Ovary (tissue), 7 donors: ENCODE measurements at regions not wholly inside any gene's neighbourhood (a gene's known extent, or its start where the extent isn't known, plus 50 kb on each side); places are given as distances from the start of the nearest gene placed in this dataset.
"Not testable (repeated sequence)": the region's sequence is repeated elsewhere in the genome, so short reads cannot be mapped to it uniquely, and the experiment has no call there.

ENCODE experiments used
- DNase-seq, 5 donors: peaks; one replicate each; pipeline ENCODE4 v3.0.0-alpha.2; 2019 to 2020
- H3K27ac ChIP-seq, 2 donors: fragments of 200-600 bp; one replicate each; pipeline versions ENCODE4 v1.5.1 to v1.8.0; 2019 to 2022
- H3K27me3 ChIP-seq: fragments of 200-600 bp; one replicate; pipeline ENCODE4 v1.8.0; 2022
- H3K36me3 ChIP-seq: fragments of 200-600 bp; sonication (generic); one replicate; pipeline ENCODE4 v1.5.1; 2019
- H3K4me1 ChIP-seq: one replicate; pipeline ENCODE4 v1.8.1; 2013; ENCODE audit warnings: mild to moderate bottlenecking, moderate library complexity; ENCODE audit not compliant: insufficient read depth
- H3K4me3 ChIP-seq: fragments of 200-600 bp; sonication (generic); one replicate; pipeline ENCODE4 v1.5.1; 2017
- H3K9me3 ChIP-seq, 2 donors: fragments of 200-600 bp in 1 of 2; sonication (generic) in 1 of 2; one replicate each; pipeline versions ENCODE4 v1.5.1 to v1.8.1; 2013 to 2019; ENCODE audit warnings: mild to moderate bottlenecking in 1 of 2, moderate library complexity in 1 of 2
- EP300 ChIP-seq: sonication (generic); formaldehyde crosslinking; IDR thresholded peaks from one replicate; pipeline ENCODE4 v1.6.1; 2017; ENCODE audit warnings: antibody characterized with exemption
- POLR2A ChIP-seq: fragments of 450-650 bp; IDR thresholded peaks from one replicate; pipeline ENCODE4 v1.6.1; 2017; ENCODE audit warnings: antibody characterized with exemption, mild to moderate bottlenecking, moderate library complexity
- WGBS, 3 donors: extraction: QIAGEN DNeasy Blood & Tissue Kit in 1 of 3; methylation state at CpG; one replicate each; pipeline versions ENCODE4 v1.1.5 to v1.1.7; 2013 to 2017; 5-methylcytosine and 5-hydroxymethylcytosine counted together
- intact Hi-C, 4 donors: fragments of 100-400 bp; cut with DNase I; formaldehyde crosslinking; loops; one replicate each; pipeline versions ENCODE4 v1.11.0 to v1.15.1; 2022 to 2023
- TF ChIP-seq, protein P1 (sequence below), 3 donors: fragments of 450-650 bp in 2 of 3; fragments of 200-600 bp in 1 of 3; IDR thresholded peaks; one replicate each; pipeline versions ENCODE4 v1.5.1 to v1.8.0; 2016 to 2022; ENCODE audit warnings: antibody characterized with exemption in 3 of 3, mild to moderate bottlenecking in 1 of 3
- donor health status: DM: no; HTN: no; CAD: no; lungs with moderate emphysema.
- donor health status: DM: no; HTN: no; CAD: no.
- donor health status: Bipolar disorder and iron deficiency.
- donor health status: DM: no; HTN: no; CAD: no.
- donor health status: DM: yes; HTN: yes; CAD: no.

- TF ChIP-seq POLR2A (no peak), EP300 (no peak)
- TF ChIP-seq, protein P1, sequence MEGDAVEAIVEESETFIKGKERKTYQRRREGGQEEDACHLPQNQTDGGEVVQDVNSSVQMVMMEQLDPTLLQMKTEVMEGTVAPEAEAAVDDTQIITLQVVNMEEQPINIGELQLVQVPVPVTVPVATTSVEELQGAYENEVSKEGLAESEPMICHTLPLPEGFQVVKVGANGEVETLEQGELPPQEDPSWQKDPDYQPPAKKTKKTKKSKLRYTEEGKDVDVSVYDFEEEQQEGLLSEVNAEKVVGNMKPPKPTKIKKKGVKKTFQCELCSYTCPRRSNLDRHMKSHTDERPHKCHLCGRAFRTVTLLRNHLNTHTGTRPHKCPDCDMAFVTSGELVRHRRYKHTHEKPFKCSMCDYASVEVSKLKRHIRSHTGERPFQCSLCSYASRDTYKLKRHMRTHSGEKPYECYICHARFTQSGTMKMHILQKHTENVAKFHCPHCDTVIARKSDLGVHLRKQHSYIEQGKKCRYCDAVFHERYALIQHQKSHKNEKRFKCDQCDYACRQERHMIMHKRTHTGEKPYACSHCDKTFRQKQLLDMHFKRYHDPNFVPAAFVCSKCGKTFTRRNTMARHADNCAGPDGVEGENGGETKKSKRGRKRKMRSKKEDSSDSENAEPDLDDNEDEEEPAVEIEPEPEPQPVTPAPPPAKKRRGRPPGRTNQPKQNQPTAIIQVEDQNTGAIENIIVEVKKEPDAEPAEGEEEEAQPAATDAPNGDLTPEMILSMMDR (IDR thresholded peaks at IDR 0.05) = no peak
- WGBS, 3 donors = 51 to 62% (median 52%) methylated on average over 6 of the region's 6 CpGs
Observed at GRCh38 chr10:121392657-121393056, 205.6 kb downstream of the FGFR2 start.

GRCh38 chr10:121393522-121393921 is 204.7 kb downstream of the FGFR2 start:
- DNase-seq = no peak
- H3K36me3 ChIP-seq = no peaks in the 10 kb centered on the region
- no peak overlapping the region for H3K4me3 ChIP-seq
- H3K27me3 ChIP-seq = no peaks in the 10 kb centered on the region
- intact Hi-C loops = no loop called here
- no peaks in the 10 kb centered on the region for H3K4me1 ChIP-seq
- TF ChIP-seq EP300 = no peak
- TF ChIP-seq, protein P1 (IDR thresholded peaks at IDR 0.05) = no peak
- no peak for TF ChIP-seq POLR2A
- no peak overlapping the region for H3K27ac ChIP-seq
- H3K9me3 ChIP-seq = no peaks in the 10 kb centered on the region
- 14 to 31% (median 25%) methylated on average over 3 of the region's 3 CpGs for WGBS, 3 donors

More at GRCh38 chr10:121392657-121393056, 205.6 kb downstream of the FGFR2 start:
- no peaks in the 10 kb centered on the region for H3K9me3 ChIP-seq
- no peak overlapping the region for H3K27ac ChIP-seq
- H3K4me3 ChIP-seq = no peak overlapping the region
- intact Hi-C loops = no loop called here
- no peaks in the 10 kb centered on the region for H3K27me3 ChIP-seq
- DNase-seq = no peak
- no peaks in the 10 kb centered on the region for H3K36me3 ChIP-seq
- no peaks in the 10 kb centered on the region for H3K4me1 ChIP-seq

DNA sequence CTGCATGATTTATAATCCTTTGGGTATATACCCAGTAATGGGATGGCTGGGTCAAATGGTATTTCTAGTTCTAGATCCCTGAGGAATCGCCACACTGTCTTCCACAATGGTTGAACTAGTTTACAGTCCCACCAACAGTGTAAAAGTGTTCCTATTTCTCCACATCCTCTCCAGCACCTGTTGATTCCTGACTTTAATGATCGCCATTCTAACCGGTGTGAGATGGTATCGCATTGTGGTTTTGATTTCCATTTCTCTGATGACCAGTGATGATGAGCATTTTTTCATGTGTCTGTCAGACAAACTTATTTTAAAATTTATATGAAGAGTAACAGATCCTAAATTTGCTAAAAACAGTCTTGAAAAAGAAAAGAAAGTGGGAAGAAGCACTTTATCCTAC is 197.7 kb downstream of the FGFR2 start:
- DNase-seq = not testable (repeated sequence)

GRCh38 chr10:121403527-121403926 is 194.7 kb downstream of the FGFR2 start:
- Histone ChIP-seq H3K36me3 (no peaks in the 10 kb centered on the region), H3K9me3 (no peaks in the 10 kb centered on the region), H3K27ac (no peak overlapping the region), H3K4me3 (no peak overlapping the region), H3K27me3 (no peaks in the 10 kb centered on the region), H3K4me1 (no peaks in the 10 kb centered on the region)
- TF ChIP-seq EP300 (no peak), POLR2A (no peak)
- TF ChIP-seq, protein P1 (IDR thresholded peaks at IDR 0.05) = no peak
- intact Hi-C loops = no loop called here
- DNase-seq = no peak
- 92 to 96% (median 95%) methylated on average over 5 of the region's 5 CpGs for WGBS, 3 donors

More for the DNA sequence above, 197.7 kb downstream of the FGFR2 start:
- H3K27me3 ChIP-seq, H3K4me1 ChIP-seq, intact Hi-C loops, H3K4me3 ChIP-seq, H3K9me3 ChIP-seq, H3K36me3 ChIP-seq, H3K27ac ChIP-seq: not testable (repeated sequence)
- WGBS, 3 donors = 94 to 96% (median 95%) methylated on average over 3 to 4 of the region's 4 CpGs

DNA sequence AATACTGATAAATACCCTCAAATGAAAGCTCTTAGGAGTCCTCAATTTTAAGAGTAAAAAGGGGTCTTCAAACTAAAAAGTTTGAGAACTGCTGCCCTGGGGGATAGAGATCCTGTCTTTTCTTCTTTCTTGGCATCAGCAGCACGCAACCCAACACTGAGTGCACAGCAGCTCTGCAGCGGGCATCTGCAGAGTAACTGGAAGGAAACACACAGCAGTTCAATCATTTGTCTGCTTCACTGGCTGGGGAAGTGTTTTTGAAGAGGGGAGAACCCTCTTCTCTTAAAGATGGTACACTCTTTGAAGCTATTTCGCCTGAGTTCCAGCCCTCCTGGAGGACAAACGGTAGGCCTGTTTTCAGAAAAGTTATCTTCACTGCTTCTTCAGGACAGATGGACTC is 193.6 kb downstream of the FGFR2 start:
- TF ChIP-seq, protein P1 (IDR thresholded peaks at IDR 0.05) = no peak
- TF ChIP-seq EP300 (no peak), POLR2A (no peak)
- Histone ChIP-seq H3K27ac (no peak overlapping the region), H3K9me3 (no peaks in the 10 kb centered on the region), H3K4me3 (no peak overlapping the region), H3K27me3 (no peaks in the 10 kb centered on the region), H3K4me1 (peaks cover 1% of the 10 kb centered on the region), H3K36me3 (no peaks in the 10 kb centered on the region)
- 83 to 94% (median 87%) methylated on average over 4 of the region's 4 CpGs for WGBS, 3 donors
- intact Hi-C loops = no loop called here
- DNase-seq = no peak
